Stomach (tissue), 8 donors: ENCODE measurements at regions not wholly inside any gene's neighbourhood (a gene's known extent, or its start where the extent isn't known, plus 50 kb on each side); places are given as distances from the start of the nearest gene placed in this dataset.
"Not testable (repeated sequence)": the region's sequence is repeated elsewhere in the genome, so short reads cannot be mapped to it uniquely, and the experiment has no call there.

Experiments
- DNase-seq, 2 donors: peaks; one replicate each; pipeline versions ENCODE4 v3.0.0 to v3.0.0-alpha.2; 2013 to 2019
- H3K27ac ChIP-seq, 5 donors: fragments of 200-600 bp in 4 of 5; sonication (generic) in 4 of 5; one replicate each; pipeline ENCODE4 v1.5.1; 2013 to 2019; ENCODE audit warnings: mild to moderate bottlenecking in 1 of 5, moderate library complexity in 1 of 5
- H3K27me3 ChIP-seq, 3 donors: fragments of 200-600 bp; sonication (generic); one replicate each; pipeline ENCODE4 v1.5.1; 2017 to 2019; ENCODE audit warnings: mixed run types in 1 of 3
- H3K36me3 ChIP-seq, 4 donors: fragments of 200-600 bp; sonication (generic); 1 replicate in 3 of 4; 2 replicates in 1 of 4; pipeline ENCODE4 v1.5.1; 2016 to 2019
- H3K4me1 ChIP-seq, 4 donors: fragments of 200-600 bp; sonication (generic); one replicate each; pipeline ENCODE4 v1.5.1; 2016 to 2019
- H3K4me3 ChIP-seq, 4 donors: fragments of 200-600 bp; sonication (generic) in 3 of 4; one replicate each; pipeline ENCODE4 v1.5.1; 2016 to 2019; ENCODE audit warnings: mild to moderate bottlenecking in 1 of 4
- H3K9me3 ChIP-seq, 4 donors: fragments of 200-600 bp; sonication (generic); one replicate each; pipeline ENCODE4 v1.5.1; 2016 to 2019
- CTCF ChIP-seq, 7 experiments: fragments of 450-650 bp in 4 of 7; fragments of 200-600 bp in 3 of 7; sonication (generic) in 3 of 7; IDR thresholded peaks; one replicate each; pipeline ENCODE4 v1.5.1; 2016 to 2019; ENCODE audit warnings: antibody characterized with exemption in 7 of 7, control low read depth in 2 of 7, mild to moderate bottlenecking in 1 of 7
- EP300 ChIP-seq: sonication (generic); formaldehyde crosslinking; IDR thresholded peaks from one replicate; pipeline ENCODE4 v1.6.1; 2017; ENCODE audit warnings: antibody characterized with exemption
- POLR2A ChIP-seq, 4 donors: fragments of 450-650 bp; IDR thresholded peaks; one replicate each; pipeline ENCODE4 v1.6.1; 2016; ENCODE audit warnings: antibody characterized with exemption in 4 of 4, control low read depth in 2 of 4, mild to moderate bottlenecking in 1 of 4, moderate library complexity in 1 of 4
- POLR2AphosphoS5 ChIP-seq, 3 donors: sonication (generic); formaldehyde crosslinking; IDR thresholded peaks; one replicate each; pipeline ENCODE4 v1.6.1; 2016; ENCODE audit warnings: antibody characterized with exemption in 3 of 3
- WGBS, 5 donors: extraction: QIAGEN DNeasy Blood & Tissue Kit in 3 of 5; methylation state at CpG; one replicate each; pipeline versions ENCODE4 v1.1.5 to v1.1.7; 2013 to 2018; 5-methylcytosine and 5-hydroxymethylcytosine counted together
- intact Hi-C: fragments of 100-400 bp; cut with DNase I; formaldehyde crosslinking; loops from one replicate; pipeline ENCODE4 v1.15.1; 2023; ENCODE audit warnings: low total_unique reads
- donor health status: healthy with polysubstance abuse.
- donor health status: Bipolar disorder and iron deficiency.
- donor health status: healthy.

- 74 to 85% (median 82%) methylated on average over 5 of the region's 5 CpGs for WGBS, 5 donors
- H3K36me3 ChIP-seq, result no peaks in the 10 kb centered on the region
- no peaks in the 10 kb centered on the region for H3K9me3 ChIP-seq
- no peaks in the 10 kb centered on the region for H3K27me3 ChIP-seq
- TF ChIP-seq EP300, result no peak
- TF ChIP-seq POLR2A (IDR thresholded peaks at IDR 0.05), result no peak
- no peak for TF ChIP-seq CTCF (IDR thresholded peaks at IDR 0.05)
- no peak for TF ChIP-seq POLR2AphosphoS5 (IDR thresholded peaks at IDR 0.05)
- no peaks in the 10 kb centered on the region for H3K4me1 ChIP-seq
- intact Hi-C loops, result no loop called here
- no peak for DNase-seq
- no peak overlapping the region for H3K4me3 ChIP-seq
- H3K27ac ChIP-seq, result no peak overlapping the region
These were observed 148.5 kb downstream of the TXNL1 start for GRCh38 chr18:56489893-56490292.

GRCh38 chr18:56488739-56489138 is 149.7 kb downstream of the TXNL1 start:
- Histone ChIP-seq H3K36me3 (no peaks in the 10 kb centered on the region), H3K4me3 (no peak overlapping the region), H3K4me1 (no peaks in the 10 kb centered on the region), H3K27ac (no peak overlapping the region), H3K9me3 (no peaks in the 10 kb centered on the region), H3K27me3 (no peaks in the 10 kb centered on the region)
- intact Hi-C loops, result no loop called here
- no peak for TF ChIP-seq POLR2A (IDR thresholded peaks at IDR 0.05)
- no peak for TF ChIP-seq EP300
- TF ChIP-seq CTCF (IDR thresholded peaks at IDR 0.05), result no peak
- TF ChIP-seq POLR2AphosphoS5 (IDR thresholded peaks at IDR 0.05), result no peak
- no peak for DNase-seq
- 81 to 88% (median 83%) methylated on average over 7 of the region's 7 CpGs for WGBS, 5 donors

GRCh38 chr18:56487801-56488200 is 150.6 kb downstream of the TXNL1 start:
- H3K36me3 ChIP-seq, result no peaks in the 10 kb centered on the region
- H3K27ac ChIP-seq, result no peak overlapping the region
- H3K4me1 ChIP-seq, result no peaks in the 10 kb centered on the region
- DNase-seq, result no peak
- TF ChIP-seq EP300 (no peak), POLR2AphosphoS5 (IDR thresholded peaks at IDR 0.05) (no peak), CTCF (IDR thresholded peaks at IDR 0.05) (no peak), POLR2A (IDR thresholded peaks at IDR 0.05) (no peak)
- no peak overlapping the region for H3K4me3 ChIP-seq
- WGBS, 5 donors, result 43 to 56% (median 51%) methylated on average over 2 of the region's 2 CpGs
- intact Hi-C loops, result no loop called here
- H3K9me3 ChIP-seq, result no peaks in the 10 kb centered on the region
- no peaks in the 10 kb centered on the region for H3K27me3 ChIP-seq

GRCh38 chr18:56483386-56483785 is 155.0 kb downstream of the TXNL1 start:
- H3K27me3 ChIP-seq, result no peaks in the 10 kb centered on the region
- no peak for DNase-seq
- 37 to 92% (median 65%) methylated on average over 2 of the region's 2 CpGs for WGBS, 5 donors
- H3K27ac ChIP-seq, result no peak overlapping the region
- H3K9me3 ChIP-seq, result no peaks in the 10 kb centered on the region
- no peaks in the 10 kb centered on the region for H3K4me1 ChIP-seq
- no peaks in the 10 kb centered on the region for H3K36me3 ChIP-seq
- intact Hi-C loops, result no loop called here
- TF ChIP-seq EP300 (no peak), POLR2A (IDR thresholded peaks at IDR 0.05) (no peak), CTCF (IDR thresholded peaks at IDR 0.05) (no peak), POLR2AphosphoS5 (IDR thresholded peaks at IDR 0.05) (no peak)
- H3K4me3 ChIP-seq, result no peak overlapping the region

- H3K27ac ChIP-seq, H3K9me3 ChIP-seq, intact Hi-C loops, H3K27me3 ChIP-seq, DNase-seq, H3K4me3 ChIP-seq, H3K36me3 ChIP-seq, H3K4me1 ChIP-seq: not testable (repeated sequence)
- WGBS, 5 donors, result 84 to 88% (median 85%) methylated on average over 4 of the region's 4 CpGs
These were observed 155.6 kb downstream of the TXNL1 start for GRCh38 chr18:56482813-56483212.
